Activated CD8-positive, alpha-beta memory T cell treated with anti-CD3 and anti-CD28 coated beads, Interleukin-2, amount 10 ng/mL, durations not matched to agents 7 days and 5 days (primary cell): ENCODE measurements at regions not wholly inside any gene's neighbourhood (a gene's known extent, or its start where the extent isn't known, plus 50 kb on each side); places are given as distances from the start of the nearest gene placed in this dataset.

Experiments
- ATAC-seq: fragments of 150-1000 bp; cut with Tn5 transposase; one replicate; pipeline ENCODE4 v1.10.0; 2021; ENCODE audit warnings: moderate library complexity
- CTCF ChIA-PET: fragments of 350-600 bp; sonication (Branson Sonifier 250); formaldehyde crosslinking; loops from one replicate; lab custom pipeline; 2021; ENCODE audit warnings: antibody characterized with exemption; lab: Charles Lee
- DNase-seq: peaks from one replicate; pipeline ENCODE4 v3.0.0-alpha.2; 2020
- H3K27ac Mint-ChIP-seq: one replicate; pipeline ENCODE4 v1.8.0; 2021; ENCODE audit warnings: mild to moderate bottlenecking, mixed read lengths
- H3K27me3 Mint-ChIP-seq: one replicate; pipeline ENCODE4 v1.8.0; 2021; ENCODE audit warnings: mixed read lengths
- H3K36me3 Mint-ChIP-seq: one replicate; pipeline ENCODE4 v1.8.0; 2021; ENCODE audit warnings: mild to moderate bottlenecking, mixed read lengths
- H3K4me1 Mint-ChIP-seq: one replicate; pipeline ENCODE4 v1.8.0; 2021; ENCODE audit warnings: mixed read lengths
- H3K4me3 Mint-ChIP-seq: one replicate; pipeline ENCODE4 v1.8.0; 2021; ENCODE audit warnings: mild to moderate bottlenecking, moderate library complexity, mixed read lengths
- H3K9me3 Mint-ChIP-seq: one replicate; pipeline ENCODE4 v1.8.0; 2022; ENCODE audit warnings: low read depth, mixed read lengths

- CTCF ChIA-PET = no interaction called here
- DNase-seq (no peak), ATAC-seq (no peak)
- H3K27me3 Mint-ChIP-seq = peaks cover 58% of the 10 kb centered on the region
- H3K36me3 Mint-ChIP-seq = peaks cover 2% of the 10 kb centered on the region
- H3K27ac Mint-ChIP-seq = no peak overlapping the region
- H3K4me1 Mint-ChIP-seq = peaks cover 15% of the 10 kb centered on the region
- H3K4me3 Mint-ChIP-seq = no peak overlapping the region
- no peaks in the 10 kb centered on the region for H3K9me3 Mint-ChIP-seq
Measured at GRCh38 chr20:50317116-50317515, 126.5 kb downstream of the CEBPB start.

DNA sequence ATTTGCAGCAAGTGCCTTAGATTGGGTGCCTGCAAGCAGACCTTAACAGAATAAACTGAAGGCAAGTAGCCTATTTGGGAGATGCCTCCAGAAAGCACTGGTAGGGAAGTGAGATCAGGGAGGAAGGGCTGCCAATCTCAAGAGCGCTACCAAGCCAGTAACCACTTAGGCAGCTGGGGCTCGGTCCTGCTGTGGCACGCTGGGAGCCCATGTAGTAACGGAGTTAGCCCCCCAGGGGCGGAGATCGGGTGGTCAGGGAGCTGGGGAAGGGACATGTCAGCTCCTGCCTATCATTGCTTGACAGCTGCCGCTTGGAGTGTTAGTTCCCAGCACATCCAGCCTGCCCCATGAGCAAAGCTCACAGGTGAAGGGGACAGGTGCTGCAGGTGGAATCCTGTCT, 127.0 kb downstream of the CEBPB start:
- H3K9me3 Mint-ChIP-seq = no peaks in the 10 kb centered on the region
- H3K4me1 Mint-ChIP-seq = peaks cover 17% of the 10 kb centered on the region
- no peak overlapping the region for H3K4me3 Mint-ChIP-seq
- no peak overlapping the region for H3K27ac Mint-ChIP-seq
- ATAC-seq = no peak
- peaks cover 56% of the 10 kb centered on the region for H3K27me3 Mint-ChIP-seq
- H3K36me3 Mint-ChIP-seq = peaks cover 2% of the 10 kb centered on the region
- no peak for DNase-seq
- CTCF ChIA-PET = no interaction called here

GRCh38 chr20:50318710-50319109, 128.1 kb downstream of the CEBPB start:
- ATAC-seq = no peak
- no peaks in the 10 kb centered on the region for H3K9me3 Mint-ChIP-seq
- H3K4me1 Mint-ChIP-seq = peaks cover 18% of the 10 kb centered on the region
- peaks cover 2% of the 10 kb centered on the region for H3K36me3 Mint-ChIP-seq
- no peak overlapping the region for H3K4me3 Mint-ChIP-seq
- H3K27me3 Mint-ChIP-seq = peaks cover 48% of the 10 kb centered on the region
- DNase-seq = no peak
- CTCF ChIA-PET = no interaction called here
- H3K27ac Mint-ChIP-seq = no peak overlapping the region

DNA sequence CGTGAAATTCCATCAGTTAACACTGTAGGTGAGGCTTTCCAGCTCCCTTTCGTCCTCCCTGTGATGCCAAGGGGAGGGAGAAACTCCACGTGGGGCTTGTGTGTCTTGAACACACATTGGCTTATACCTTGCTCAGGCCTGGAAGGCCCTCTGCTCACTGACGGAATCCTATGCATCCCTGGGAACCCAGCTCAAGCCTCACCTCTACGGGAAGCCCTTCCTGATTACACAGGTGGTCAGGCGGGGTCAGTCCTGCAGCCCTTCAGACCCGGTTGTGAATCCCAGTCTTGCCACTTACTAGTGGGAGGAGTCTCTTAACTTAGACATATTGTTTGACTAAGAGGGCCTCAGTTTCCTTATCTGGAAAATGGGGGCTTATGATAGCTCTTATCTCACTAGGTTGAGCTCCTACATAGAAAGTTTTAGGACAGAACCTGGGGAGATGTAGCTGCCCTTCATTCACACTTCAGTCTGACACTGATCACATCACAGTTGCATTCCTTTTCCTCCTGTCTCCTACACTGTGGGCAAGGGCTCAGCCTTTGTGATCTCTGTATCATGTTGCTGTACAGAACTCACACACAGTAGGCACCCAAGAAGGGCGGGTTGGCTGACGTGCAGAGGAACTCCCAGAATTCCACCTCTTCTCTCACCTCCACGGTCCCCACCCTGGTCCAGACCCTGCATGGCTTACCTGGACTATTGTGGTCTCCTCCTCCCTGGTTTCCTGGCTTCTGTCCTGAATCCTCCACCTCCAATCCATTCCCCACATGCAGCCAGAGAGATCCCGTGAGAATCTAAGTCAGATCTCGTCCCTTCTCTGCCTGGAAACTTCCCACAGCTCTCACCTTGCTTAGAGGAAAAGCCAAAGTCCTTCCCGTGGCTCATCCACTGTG, 129.6 kb downstream of the CEBPB start:
- H3K36me3 Mint-ChIP-seq = peaks cover 2% of the 10 kb centered on the region
- no peak for ATAC-seq
- no peak for DNase-seq
- H3K9me3 Mint-ChIP-seq = no peaks in the 10 kb centered on the region
- no peak overlapping the region for H3K27ac Mint-ChIP-seq
- H3K4me3 Mint-ChIP-seq = no peak overlapping the region
- CTCF ChIA-PET = interaction anchor here (1.2 kb wide), 1 partner anchor 144 kb away, joined by 4 read pairs; no protein-coding TSS in a partner anchor
- peaks cover 42% of the 10 kb centered on the region for H3K27me3 Mint-ChIP-seq
- peaks cover 15% of the 10 kb centered on the region for H3K4me1 Mint-ChIP-seq

DNA sequence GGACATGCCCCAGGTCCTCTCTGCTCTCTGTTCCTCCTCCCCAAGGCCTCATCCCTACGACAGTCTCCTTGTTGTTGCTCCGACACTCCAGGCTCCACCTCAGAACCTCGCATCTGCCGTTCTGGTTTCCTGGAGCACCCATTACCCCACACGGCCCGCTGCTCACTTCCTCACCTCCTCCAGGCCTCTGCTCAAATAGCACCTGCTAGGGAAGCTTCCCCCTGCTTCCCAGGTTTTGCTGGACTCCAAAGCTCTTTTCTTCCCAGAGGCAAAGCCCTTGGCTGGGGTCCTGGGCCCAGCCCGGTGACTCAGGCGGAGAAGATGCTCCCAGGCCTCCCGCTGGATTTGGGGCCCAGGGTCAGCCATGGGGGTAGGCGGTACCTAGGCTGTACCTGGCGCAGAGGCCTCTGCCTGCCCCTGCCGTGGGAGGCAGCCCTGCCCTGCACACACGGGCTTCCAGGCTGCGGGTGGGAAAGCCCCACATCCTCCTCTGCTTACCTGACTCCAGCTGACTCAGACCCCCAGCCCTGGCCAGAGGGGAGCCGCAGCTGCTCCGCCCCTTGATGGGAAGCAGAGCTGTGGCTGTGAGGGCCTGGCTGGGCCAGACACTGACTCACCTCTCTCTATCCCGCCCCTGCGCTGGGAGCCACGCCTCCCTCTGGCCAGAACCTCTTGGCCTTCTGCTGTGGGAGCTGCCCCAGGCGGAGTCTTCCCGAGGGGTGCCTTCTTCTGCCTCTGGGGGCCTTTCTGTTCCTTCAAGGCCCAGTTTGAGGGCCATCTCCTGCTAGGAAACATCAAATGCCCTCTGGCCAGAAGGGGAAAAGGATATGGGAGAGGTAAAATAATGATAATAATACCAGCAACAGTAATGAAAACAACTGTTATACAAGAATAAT, 130.5 kb downstream of the CEBPB start:
- ATAC-seq = peak; percentile 57
- CTCF ChIA-PET = no interaction called here

DNA sequence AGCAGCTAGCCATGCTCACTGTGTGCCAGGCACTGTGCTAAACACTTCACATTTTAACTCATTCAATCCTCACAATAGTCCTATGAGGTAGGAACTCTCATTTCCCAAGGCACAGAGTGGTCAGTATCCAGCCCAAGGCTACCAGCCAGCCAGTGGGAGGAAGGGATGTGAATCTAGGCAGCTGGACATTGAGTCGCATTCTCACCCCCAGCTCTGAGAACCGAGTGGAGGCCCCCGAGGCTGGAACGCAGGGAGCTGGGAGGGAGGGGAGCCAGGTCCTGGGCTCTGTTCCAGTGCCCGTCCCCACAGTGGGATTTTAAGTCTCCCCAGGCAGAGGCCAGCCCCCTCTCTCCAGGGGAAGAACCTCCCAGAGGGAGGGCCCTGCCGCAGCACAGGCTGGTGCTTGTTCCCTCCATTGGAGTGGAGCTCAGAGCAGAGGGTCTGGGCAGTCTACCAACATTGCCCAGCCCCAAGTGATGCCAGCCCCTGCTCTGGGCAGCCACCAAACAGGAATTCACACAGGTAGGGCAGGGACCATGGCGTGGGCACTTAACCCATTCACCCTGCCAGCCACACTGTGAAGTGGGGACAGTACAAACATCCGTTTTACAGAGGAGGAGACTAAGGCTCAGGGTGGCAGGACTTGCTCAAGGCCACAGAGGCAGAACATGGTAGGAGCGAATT, 131.3 kb downstream of the CEBPB start:
- no peak for ATAC-seq
- no peak overlapping the region for H3K4me3 Mint-ChIP-seq
- CTCF ChIA-PET = no interaction called here

More for the DNA sequence above, 130.5 kb downstream of the CEBPB start:
- H3K4me3 Mint-ChIP-seq = no peak overlapping the region
- H3K9me3 Mint-ChIP-seq = peaks cover 2% of the 10 kb centered on the region
- H3K4me1 Mint-ChIP-seq = peaks cover 15% of the 10 kb centered on the region
- no peak overlapping the region for H3K27ac Mint-ChIP-seq
- H3K36me3 Mint-ChIP-seq = peaks cover 4% of the 10 kb centered on the region
- DNase-seq = no peak
- H3K27me3 Mint-ChIP-seq = peaks cover 39% of the 10 kb centered on the region

DNA sequence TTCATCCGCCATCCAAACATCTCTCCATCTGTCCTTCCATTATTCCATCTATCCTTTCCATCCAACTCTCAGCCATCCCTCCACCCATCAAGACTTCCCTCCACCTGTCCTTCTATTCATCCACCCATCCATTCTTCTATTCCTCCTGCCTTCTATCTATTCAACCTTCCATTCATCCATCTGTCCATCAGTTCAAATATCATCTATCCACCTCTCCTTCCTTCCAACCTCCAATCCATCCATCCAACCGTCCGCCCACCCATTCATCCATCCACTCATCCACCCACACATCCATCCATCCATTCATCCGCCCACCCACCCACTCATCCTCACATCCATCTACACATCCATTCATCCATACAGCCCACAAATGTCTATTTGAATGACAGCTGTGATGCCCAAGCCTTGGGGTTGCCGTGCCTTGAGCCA, 132.1 kb downstream of the CEBPB start:
- no peak for ATAC-seq
- Mint-ChIP-seq H3K27ac (no peak overlapping the region), H3K4me1 (peaks cover 15% of the 10 kb centered on the region), H3K4me3 (no peak overlapping the region), H3K36me3 (peaks cover 3% of the 10 kb centered on the region), H3K9me3 (peaks cover 2% of the 10 kb centered on the region), H3K27me3 (peaks cover 34% of the 10 kb centered on the region)
- no peak for DNase-seq
- CTCF ChIA-PET = no interaction called here

More for the DNA sequence above, 131.3 kb downstream of the CEBPB start:
- Mint-ChIP-seq H3K4me1 (peaks cover 15% of the 10 kb centered on the region), H3K9me3 (peaks cover 2% of the 10 kb centered on the region), H3K27ac (no peak overlapping the region), H3K36me3 (peaks cover 3% of the 10 kb centered on the region), H3K27me3 (peaks cover 36% of the 10 kb centered on the region)
- no peak for DNase-seq

- CTCF ChIA-PET = no interaction called here
Measured at GRCh38 chr20:50323209-50323608, 132.6 kb downstream of the CEBPB start.

GRCh38 chr20:50323777-50324775, 133.4 kb downstream of the CEBPB start:
- ATAC-seq = no peak
- no peak for DNase-seq
- CTCF ChIA-PET = no interaction called here
- Mint-ChIP-seq H3K27ac (no peak overlapping the region), H3K4me1 (peaks cover 12% of the 10 kb centered on the region), H3K9me3 (peaks cover 2% of the 10 kb centered on the region), H3K4me3 (no peak overlapping the region), H3K27me3 (peaks cover 26% of the 10 kb centered on the region), H3K36me3 (peaks cover 6% of the 10 kb centered on the region)

More at GRCh38 chr20:50323209-50323608, 132.6 kb downstream of the CEBPB start:
- H3K27ac Mint-ChIP-seq = no peak overlapping the region
- peaks cover 6% of the 10 kb centered on the region for H3K36me3 Mint-ChIP-seq
- peaks cover 2% of the 10 kb centered on the region for H3K9me3 Mint-ChIP-seq
- H3K4me1 Mint-ChIP-seq = peaks cover 15% of the 10 kb centered on the region
- DNase-seq = no peak
- ATAC-seq = no peak
- H3K4me3 Mint-ChIP-seq = no peak overlapping the region
- H3K27me3 Mint-ChIP-seq = peaks cover 31% of the 10 kb centered on the region

GRCh38 chr20:50325215-50325614, 134.6 kb downstream of the CEBPB start:
- Mint-ChIP-seq H3K4me1 (peaks cover 12% of the 10 kb centered on the region), H3K36me3 (peaks cover 8% of the 10 kb centered on the region), H3K9me3 (peaks cover 4% of the 10 kb centered on the region), H3K4me3 (no peak overlapping the region), H3K27me3 (peaks cover 34% of the 10 kb centered on the region), H3K27ac (no peak overlapping the region)
- ATAC-seq = no peak
- CTCF ChIA-PET = no interaction called here
- no peak for DNase-seq

- Mint-ChIP-seq H3K27ac (no peak overlapping the region), H3K4me3 (no peak overlapping the region), H3K9me3 (peaks cover 4% of the 10 kb centered on the region), H3K4me1 (peaks cover 11% of the 10 kb centered on the region), H3K27me3 (peaks cover 32% of the 10 kb centered on the region), H3K36me3 (peaks cover 8% of the 10 kb centered on the region)
- DNase-seq (no peak), ATAC-seq (no peak)
- CTCF ChIA-PET = no interaction called here
Measured at GRCh38 chr20:50325651-50326050, 135.0 kb downstream of the CEBPB start.

GRCh38 chr20:50327666-50328065, 137.0 kb downstream of the CEBPB start:
- H3K27ac Mint-ChIP-seq = no peak overlapping the region
- H3K4me3 Mint-ChIP-seq = no peak overlapping the region
- CTCF ChIA-PET = interaction anchor here (1.8 to 2.0 kb wide), 2 partner anchors 11 to 136 kb away, joined by 4 to 7 read pairs; no protein-coding TSS in a partner anchor
- H3K4me1 Mint-ChIP-seq = peaks cover under 1% of the 10 kb centered on the region
- no peak for DNase-seq
- peaks cover 8% of the 10 kb centered on the region for H3K36me3 Mint-ChIP-seq
- no peak for ATAC-seq
- H3K9me3 Mint-ChIP-seq = peaks cover 4% of the 10 kb centered on the region
- peaks cover 38% of the 10 kb centered on the region for H3K27me3 Mint-ChIP-seq
